ENCODE measurements at regions not wholly inside any gene's neighbourhood (a gene's known extent, or its start where the extent isn't known, plus 50 kb on each side); places are given as distances from the start of the nearest gene placed in this dataset.
"Not testable (repeated sequence)": the region's sequence is repeated elsewhere in the genome, so short reads cannot be mapped to it uniquely, and the experiment has no call there.

GRCh38 chr14:34177466-34177865 is 226.6 kb upstream of the EGLN3 start:
- DNase-seq (ENCODE audit: low read depth in 2 of 2) = no peak

GRCh38 chr14:34175574-34175973 is 224.7 kb upstream of the EGLN3 start:
- no peak for DNase-seq (ENCODE audit: low read depth in 2 of 2)

GRCh38 chr14:34174973-34175372 is 224.1 kb upstream of the EGLN3 start:
- DNase-seq (ENCODE audit: low read depth in 2 of 2) = no peak

GRCh38 chr14:34173916-34174315 is 223.0 kb upstream of the EGLN3 start:
- DNase-seq (ENCODE audit: low read depth in 2 of 2) = no peak

- no peak for DNase-seq (ENCODE audit: low read depth in 2 of 2)
These were observed 221.9 kb upstream of the EGLN3 start for GRCh38 chr14:34172550-34173368.

GRCh38 chr14:34172173-34172451 is 221.2 kb upstream of the EGLN3 start:
- DNase-seq (ENCODE audit: low read depth in 2 of 2) = no peak

GRCh38 chr14:34171431-34172172 is 220.7 kb upstream of the EGLN3 start:
- DNase-seq (ENCODE audit: low read depth in 2 of 2) = no peak

- DNase-seq (ENCODE audit: low read depth in 2 of 2) = no peak
These were observed 220.0 kb upstream of the EGLN3 start for GRCh38 chr14:34170882-34171281.

GRCh38 chr14:34169561-34169960 is 218.7 kb upstream of the EGLN3 start:
- DNase-seq (ENCODE audit: low read depth in 2 of 2) = no peak

GRCh38 chr14:34168656-34169055 is 217.8 kb upstream of the EGLN3 start:
- DNase-seq (ENCODE audit: low read depth in 2 of 2) = no peak

GRCh38 chr14:34165847-34166350 is 215.0 kb upstream of the EGLN3 start:
- no peak for DNase-seq (ENCODE audit: low read depth in 2 of 2)

- no peak for DNase-seq (ENCODE audit: low read depth in 2 of 2)
These were observed 213.4 kb upstream of the EGLN3 start for GRCh38 chr14:34164162-34164864.

- no peak for DNase-seq (ENCODE audit: low read depth in 2 of 2)
These were observed 210.6 kb upstream of the EGLN3 start for GRCh38 chr14:34161351-34162082.

GRCh38 chr14:34160619-34161018 is 209.7 kb upstream of the EGLN3 start:
- DNase-seq (ENCODE audit: low read depth in 2 of 2) = no peak

GRCh38 chr14:34157651-34158050 is 206.8 kb upstream of the EGLN3 start:
- DNase-seq (ENCODE audit: low read depth in 2 of 2) = no peak

GRCh38 chr14:34147461-34147860 is 196.6 kb upstream of the EGLN3 start:
- DNase-seq (ENCODE audit: low read depth in 2 of 2) = no peak

GRCh38 chr14:34140127-34140526 is 189.3 kb upstream of the EGLN3 start:
- not testable (repeated sequence) for DNase-seq (ENCODE audit: low read depth in 2 of 2)

- DNase-seq (ENCODE audit: low read depth in 2 of 2) = not testable (repeated sequence)
These were observed 188.6 kb upstream of the EGLN3 start for GRCh38 chr14:34139160-34140121.

GRCh38 chr14:34138175-34138574 is 187.3 kb upstream of the EGLN3 start:
- no peak for DNase-seq (ENCODE audit: low read depth in 2 of 2)

GRCh38 chr14:34137001-34137745 is 186.3 kb upstream of the EGLN3 start:
- DNase-seq (ENCODE audit: low read depth in 2 of 2) = no peak

Data from stimulated activated CD8-positive, alpha-beta memory T cell treated with anti-CD3 and anti-CD28 coated beads, Interleukin-2, amount 100 ng/mL, for 48 hours (primary cell).